Heart left ventricle (tissue), 16 donors: ENCODE measurements at regions not wholly inside any gene's neighbourhood (a gene's known extent, or its start where the extent isn't known, plus 50 kb on each side); places are given as distances from the start of the nearest gene placed in this dataset.

Experiments used
- ATAC-seq, 4 donors: fragments of 200-7000 bp; cut with Tn5 transposase; one replicate each; pipeline ENCODE4 v1.9.1; 2020 to 2022; ENCODE audit warnings: moderate library complexity in 4 of 4, mild to moderate bottlenecking in 3 of 4, moderate number of reproducible peaks in 1 of 4
- DNase-seq, 5 donors: peaks; one replicate each; pipeline ENCODE4 v3.0.0-alpha.2; 2020
- H3K27ac ChIP-seq, 12 donors: fragments of 200-600 bp; sonication (generic) in 4 of 12; one replicate each; pipeline versions ENCODE4 v1.5.0 to v1.8.0; 2016 to 2022; ENCODE audit warnings: mild to moderate bottlenecking in 2 of 12
- H3K27me3 ChIP-seq, 9 donors: fragments of 200-600 bp; sonication (generic) in 2 of 9; one replicate each; pipeline versions ENCODE4 v1.5.1 to v1.8.0; 2016 to 2022; ENCODE audit warnings: mild to moderate bottlenecking in 3 of 9
- H3K36me3 ChIP-seq, 9 donors: fragments of 200-600 bp; sonication (generic) in 2 of 9; one replicate each; pipeline versions ENCODE4 v1.5.0 to v1.8.0; 2018 to 2022; ENCODE audit warnings: mild to moderate bottlenecking in 2 of 9
- H3K4me1 ChIP-seq, 12 donors: fragments of 200-600 bp; sonication (generic) in 4 of 12; one replicate each; pipeline versions ENCODE4 v1.5.0 to v1.8.0; 2016 to 2022; ENCODE audit warnings: mild to moderate bottlenecking in 3 of 12
- H3K4me3 ChIP-seq, 12 donors: fragments of 200-600 bp; sonication (generic) in 4 of 12; one replicate each; pipeline versions ENCODE4 v1.5.0 to v1.8.0; 2017 to 2022; ENCODE audit warnings: mild to moderate bottlenecking in 9 of 12, moderate library complexity in 4 of 12
- H3K9me3 ChIP-seq, 12 donors: fragments of 200-600 bp; sonication (generic) in 4 of 12; one replicate each; pipeline versions ENCODE4 v1.5.0 to v1.8.0; 2016 to 2022; ENCODE audit warnings: mild to moderate bottlenecking in 1 of 12
- POLR2A ChIP-seq, 2 donors: fragments of 450-650 bp; IDR thresholded peaks; one replicate each; pipeline ENCODE4 v1.6.1; 2017; ENCODE audit warnings: antibody characterized with exemption in 2 of 2, mild to moderate bottlenecking in 2 of 2, moderate library complexity in 2 of 2
- WGBS, 4 donors: extraction: QIAGEN DNeasy Blood & Tissue Kit in 2 of 4; methylation state at CpG; one replicate each; pipeline versions ENCODE4 v1.1.5 to v1.1.7; 2013 to 2018; 5-methylcytosine and 5-hydroxymethylcytosine counted together
- intact Hi-C, 10 donors: fragments of 100-400 bp; cut with DNase I; formaldehyde crosslinking; loops; one replicate each; pipeline versions ENCODE4 v1.11.1 to v1.14.2; 2022
- TF ChIP-seq, protein P1 (sequence below), 12 donors: fragments of 200-600 bp; sonication (generic) in 4 of 12; IDR thresholded peaks; one replicate each; pipeline versions ENCODE4 v1.5.0 to v1.8.0; 2018 to 2022; ENCODE audit warnings: antibody characterized with exemption in 12 of 12, mild to moderate bottlenecking in 5 of 12
- donor health status: ischemic (EF 13 %, LVEDD 7.1; RV severe dilation, severe dysfunction).
- donor health status: healthy with polysubstance abuse.
- donor health status: DM: no; HTN: yes; CAD: no.
- donor health status: DM: no; HTN: no; CAD: no.
- donor health status: ischemic (EF 25% LVEDD 6.9; RV normal size, moderate dysfunction).
- donor health status: ischemic (EF 25% LVEDD 5.7; RV mildly dilated, moderate dysfunction).
- donor health status: healthy.
- donor health status: DM: yes; HTN: yes; CAD: no.
- donor health status: ischemic (EF 35%, LVEDD 5.7; RV mildly dilated, moderate dysfunction).
- donor health status: nonischemic (EF 11% LVEDD 7.7; RV severe dilation, severe dysfunction).
- donor health status: DM: yes; HTN: yes; CAD: no.
- donor health status: PGD.
- donor health status: ischemic (EF 29% LVEDD 5.4; RV normal size, mild dysfunction).
- donor health status: nonischemic (EF 23%, LVEDD 6.1; RV moderate dilation, normal function).

DNA sequence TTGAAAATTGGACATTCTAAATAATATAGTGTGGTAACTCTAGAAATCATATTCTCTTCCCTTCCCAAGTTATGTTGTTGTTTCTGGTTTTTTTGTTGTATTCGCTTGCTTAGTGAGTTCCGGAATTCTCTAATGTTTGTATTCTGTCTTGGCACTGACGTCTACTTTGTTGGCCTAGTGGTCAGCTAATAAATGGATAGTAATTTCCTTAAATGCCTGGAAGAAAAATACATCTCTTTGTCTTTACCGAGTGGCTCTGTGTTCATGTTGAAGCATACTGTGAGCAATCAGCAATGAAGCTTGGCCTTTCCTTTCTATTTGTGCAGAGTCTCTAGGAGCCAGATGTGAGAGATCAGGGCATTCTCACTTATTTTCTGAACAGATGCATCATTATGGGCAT is 1225.7 kb downstream of the JRKL start:
- no peaks in the 10 kb centered on the region for H3K27me3 ChIP-seq
- no peak for TF ChIP-seq POLR2A (IDR thresholded peaks at IDR 0.05)
- TF ChIP-seq, protein P1, sequence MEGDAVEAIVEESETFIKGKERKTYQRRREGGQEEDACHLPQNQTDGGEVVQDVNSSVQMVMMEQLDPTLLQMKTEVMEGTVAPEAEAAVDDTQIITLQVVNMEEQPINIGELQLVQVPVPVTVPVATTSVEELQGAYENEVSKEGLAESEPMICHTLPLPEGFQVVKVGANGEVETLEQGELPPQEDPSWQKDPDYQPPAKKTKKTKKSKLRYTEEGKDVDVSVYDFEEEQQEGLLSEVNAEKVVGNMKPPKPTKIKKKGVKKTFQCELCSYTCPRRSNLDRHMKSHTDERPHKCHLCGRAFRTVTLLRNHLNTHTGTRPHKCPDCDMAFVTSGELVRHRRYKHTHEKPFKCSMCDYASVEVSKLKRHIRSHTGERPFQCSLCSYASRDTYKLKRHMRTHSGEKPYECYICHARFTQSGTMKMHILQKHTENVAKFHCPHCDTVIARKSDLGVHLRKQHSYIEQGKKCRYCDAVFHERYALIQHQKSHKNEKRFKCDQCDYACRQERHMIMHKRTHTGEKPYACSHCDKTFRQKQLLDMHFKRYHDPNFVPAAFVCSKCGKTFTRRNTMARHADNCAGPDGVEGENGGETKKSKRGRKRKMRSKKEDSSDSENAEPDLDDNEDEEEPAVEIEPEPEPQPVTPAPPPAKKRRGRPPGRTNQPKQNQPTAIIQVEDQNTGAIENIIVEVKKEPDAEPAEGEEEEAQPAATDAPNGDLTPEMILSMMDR (IDR thresholded peaks at IDR 0.05): no peak
- H3K27ac ChIP-seq: no peak overlapping the region
- no peak for ATAC-seq
- peaks cover 0 to 30% (median 10%) of the 10 kb centered on the region in 12 donors for H3K9me3 ChIP-seq
- intact Hi-C loops: no loop called here
- no peak overlapping the region for H3K4me3 ChIP-seq
- WGBS, 4 donors: 60 to 74% (median 67%) methylated on average over 4 of the region's 4 CpGs
- DNase-seq: no peak
- H3K4me1 ChIP-seq: peaks cover 0 to 5% (median 0%) of the 10 kb centered on the region in 12 donors
- no peaks in the 10 kb centered on the region for H3K36me3 ChIP-seq

DNA sequence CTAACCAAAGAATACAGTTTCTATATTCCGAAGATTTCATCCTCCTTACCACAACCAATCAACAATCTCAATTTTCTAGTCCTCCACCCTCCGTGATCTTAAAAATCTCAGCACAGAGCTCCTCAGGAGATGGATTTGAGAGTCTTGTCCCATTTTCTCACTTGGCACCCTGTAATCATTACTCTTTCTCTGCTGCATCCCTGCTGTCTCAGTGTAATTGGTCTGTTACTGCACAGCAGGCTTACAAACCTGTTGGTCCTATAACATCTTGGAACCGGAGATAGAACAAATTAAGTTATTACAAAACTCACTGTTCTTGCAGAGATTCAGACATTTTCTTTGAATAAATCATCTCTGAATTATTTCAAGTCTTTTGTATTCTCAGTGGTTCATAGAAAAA is 1227.2 kb downstream of the JRKL start:
- Histone ChIP-seq H3K9me3 (peaks cover 0 to 24% (median 9%) of the 10 kb centered on the region in 12 donors), H3K27me3 (no peaks in the 10 kb centered on the region), H3K4me3 (no peak overlapping the region), H3K27ac (no peak overlapping the region), H3K36me3 (no peaks in the 10 kb centered on the region), H3K4me1 (peaks cover 0 to 5% (median 0%) of the 10 kb centered on the region in 12 donors)
- ATAC-seq: no peak
- intact Hi-C loops: no loop called here
- no peak for TF ChIP-seq POLR2A (IDR thresholded peaks at IDR 0.05)
- TF ChIP-seq, protein P1 (IDR thresholded peaks at IDR 0.05): no peak
- DNase-seq: no peak
- WGBS, 4 donors: 92 to 97% (median 96%) methylated on average over 3 of the region's 3 CpGs

DNA sequence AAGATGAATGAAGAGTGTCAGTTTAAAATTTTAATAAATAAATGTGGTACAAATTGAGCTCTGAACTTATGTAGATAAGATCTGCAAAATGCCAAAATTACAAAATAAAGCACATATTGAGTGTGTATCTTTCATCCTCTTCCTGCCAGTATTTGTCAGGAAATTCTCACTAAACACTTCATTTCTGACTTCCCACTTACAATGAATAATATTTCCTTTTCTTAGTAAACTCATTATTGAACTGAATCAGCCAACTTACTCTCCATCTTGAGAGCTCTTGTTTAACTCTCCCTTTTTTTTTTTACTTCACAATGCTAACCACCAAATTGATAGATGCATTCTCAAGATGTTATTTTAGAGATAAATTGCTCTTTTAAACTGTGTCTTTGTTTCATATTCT is 1230.2 kb downstream of the JRKL start:
- Histone ChIP-seq H3K27me3 (no peaks in the 10 kb centered on the region), H3K9me3 (peaks cover 0 to 21% (median 9%) of the 10 kb centered on the region in 12 donors), H3K4me1 (peaks cover 0 to 3% (median 0%) of the 10 kb centered on the region in 12 donors), H3K36me3 (no peaks in the 10 kb centered on the region), H3K4me3 (no peak overlapping the region), H3K27ac (no peak overlapping the region)
- no peak for ATAC-seq
- no peak for TF ChIP-seq POLR2A (IDR thresholded peaks at IDR 0.05)
- TF ChIP-seq, protein P1 (IDR thresholded peaks at IDR 0.05): no peak
- no peak for DNase-seq
- intact Hi-C loops: loop anchor here in 1 of 10 donors (10.0 kb wide), 1 partner anchor 125 kb away; no protein-coding TSS in a partner anchor

DNA sequence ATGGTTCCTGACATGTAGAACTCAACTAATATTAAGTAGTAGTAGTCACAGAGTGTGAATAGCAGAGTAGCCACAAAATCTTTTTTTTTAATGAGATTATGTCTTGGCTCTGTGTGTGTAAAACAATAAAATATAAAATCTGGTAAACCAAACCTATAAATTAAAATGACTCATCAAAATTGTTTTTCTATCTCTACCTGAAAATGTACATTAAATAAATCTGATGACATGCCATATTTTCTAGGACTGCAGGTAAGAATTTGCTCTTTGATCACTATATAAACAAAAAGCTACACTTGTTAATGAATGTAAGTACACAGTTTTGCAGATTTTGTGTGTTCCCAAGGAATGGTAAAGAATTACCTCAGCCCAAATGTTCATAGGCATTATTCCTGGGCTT is 1231.5 kb downstream of the JRKL start:
- H3K27me3 ChIP-seq: no peaks in the 10 kb centered on the region
- TF ChIP-seq, protein P1 (IDR thresholded peaks at IDR 0.05): no peak
- no peak for TF ChIP-seq POLR2A (IDR thresholded peaks at IDR 0.05)
- no peaks in the 10 kb centered on the region for H3K36me3 ChIP-seq
- DNase-seq: no peak
- intact Hi-C loops: loop anchor here in 1 of 10 donors (10.0 kb wide), 1 partner anchor 124 kb away; no protein-coding TSS in a partner anchor
- no peak for ATAC-seq
- H3K27ac ChIP-seq: no peak overlapping the region
- H3K9me3 ChIP-seq: peaks cover 0 to 13% (median 8%) of the 10 kb centered on the region in 12 donors
- H3K4me3 ChIP-seq: no peak overlapping the region
- no peaks in the 10 kb centered on the region for H3K4me1 ChIP-seq
